ENCODE measurements at regions not wholly inside any gene's neighbourhood (a gene's known extent, or its start where the extent isn't known, plus 50 kb on each side); places are given as distances from the start of the nearest gene placed in this dataset.

- TF ChIP-seq CTCF (IDR thresholded peaks at IDR 0.05; ENCODE audit: extremely low read depth, insufficient read depth, missing control alignments): no peak
- in situ Hi-C loops (cut with MboI; ENCODE audit: low pct_unique_long_range_greater_than_20kb, low sequenced_read_pairs, unreplicated experiment): no loop called here
- DNase-seq (ENCODE audit: low spot score): no peak
Measured at GRCh38 chr5:41670854-41671479, 160.6 kb upstream of the PLCXD3 start.

GRCh38 chr5:41670216-41670615 is 159.8 kb upstream of the PLCXD3 start:
- DNase-seq (ENCODE audit: low spot score): no peak
- TF ChIP-seq CTCF (IDR thresholded peaks at IDR 0.05; ENCODE audit: extremely low read depth, insufficient read depth, missing control alignments): no peak
- in situ Hi-C loops (cut with MboI; ENCODE audit: low pct_unique_long_range_greater_than_20kb, low sequenced_read_pairs, unreplicated experiment): no loop called here

GRCh38 chr5:41661254-41661653 is 150.9 kb upstream of the PLCXD3 start:
- no peak for TF ChIP-seq CTCF (IDR thresholded peaks at IDR 0.05; ENCODE audit: extremely low read depth, insufficient read depth, missing control alignments)
- no peak for DNase-seq (ENCODE audit: low spot score)
- in situ Hi-C loops (cut with MboI; ENCODE audit: low pct_unique_long_range_greater_than_20kb, low sequenced_read_pairs, unreplicated experiment): no loop called here

GRCh38 chr5:41656597-41656996 is 146.2 kb upstream of the PLCXD3 start:
- in situ Hi-C loops (cut with MboI; ENCODE audit: low pct_unique_long_range_greater_than_20kb, low sequenced_read_pairs, unreplicated experiment): no loop called here
- no peak for TF ChIP-seq CTCF (IDR thresholded peaks at IDR 0.05; ENCODE audit: extremely low read depth, insufficient read depth, missing control alignments)
- DNase-seq (ENCODE audit: low spot score): no peak

GRCh38 chr5:41650131-41650530 is 139.7 kb upstream of the PLCXD3 start:
- no peak for TF ChIP-seq CTCF (IDR thresholded peaks at IDR 0.05; ENCODE audit: extremely low read depth, insufficient read depth, missing control alignments)
- in situ Hi-C loops (cut with MboI; ENCODE audit: low pct_unique_long_range_greater_than_20kb, low sequenced_read_pairs, unreplicated experiment): no loop called here
- no peak for DNase-seq (ENCODE audit: low spot score)

- no peak for DNase-seq (ENCODE audit: low spot score)
- in situ Hi-C loops (cut with MboI; ENCODE audit: low pct_unique_long_range_greater_than_20kb, low sequenced_read_pairs, unreplicated experiment): no loop called here
- no peak for TF ChIP-seq CTCF (IDR thresholded peaks at IDR 0.05; ENCODE audit: extremely low read depth, insufficient read depth, missing control alignments)
Measured at GRCh38 chr5:41649659-41650058, 139.3 kb upstream of the PLCXD3 start.

- DNase-seq (ENCODE audit: low spot score): no peak
- in situ Hi-C loops (cut with MboI; ENCODE audit: low pct_unique_long_range_greater_than_20kb, low sequenced_read_pairs, unreplicated experiment): no loop called here
- no peak for TF ChIP-seq CTCF (IDR thresholded peaks at IDR 0.05; ENCODE audit: extremely low read depth, insufficient read depth, missing control alignments)
Measured at GRCh38 chr5:41648996-41649395, 138.6 kb upstream of the PLCXD3 start.

All from GM13977 (cell line).